Bronchial epithelial cell (primary cell): ENCODE measurements at regions not wholly inside any gene's neighbourhood (a gene's known extent, or its start where the extent isn't known, plus 50 kb on each side); places are given as distances from the start of the nearest gene placed in this dataset.

Source experiments
- DNase-seq: peaks from one replicate; pipeline ENCODE4 v3.0.0-alpha.2; 2010; ENCODE audit warnings: low read depth
- FAIRE-seq: peaks from 2 replicates; lab custom pipeline; 2011; peaks lifted over from hg19 to GRCh38; lab: Jason Lieb, UNC
- H3K27me3 ChIP-seq: 2 replicates; pipeline ENCODE4 v1.5.1; 2011; ENCODE audit warnings: low read length; ENCODE audit not compliant: control insufficient read depth, insufficient read depth
- H3K36me3 ChIP-seq: 2 replicates; pipeline ENCODE4 v1.5.1; 2011; ENCODE audit warnings: low read length; ENCODE audit not compliant: control insufficient read depth, insufficient read depth
- H3K4me3 ChIP-seq: 2 replicates; pipeline ENCODE4 v1.5.1; 2011; ENCODE audit warnings: mild to moderate bottlenecking, low read depth, low read length, control low read depth
- CTCF ChIP-seq: IDR thresholded peaks from 2 replicates; pipeline ENCODE4 v1.5.1; 2011; ENCODE audit warnings: mild to moderate bottlenecking, moderate library complexity, low read length, control low read depth, inconsistent platforms; ENCODE audit not compliant: insufficient read depth, severe bottlenecking

GRCh38 chr4:112840061-112840460 is 203.1 kb downstream of the LARP7 start:
- DNase-seq = no peak
- no peak for FAIRE-seq
- H3K27me3 ChIP-seq = no peaks in the 10 kb centered on the region
- H3K4me3 ChIP-seq = no peak overlapping the region
- no peaks in the 10 kb centered on the region for H3K36me3 ChIP-seq
- TF ChIP-seq CTCF = no peak

GRCh38 chr4:112840619-112841018 is 203.7 kb downstream of the LARP7 start:
- TF ChIP-seq CTCF = no peak
- no peak overlapping the region for H3K4me3 ChIP-seq
- no peaks in the 10 kb centered on the region for H3K36me3 ChIP-seq
- H3K27me3 ChIP-seq = no peaks in the 10 kb centered on the region
- DNase-seq = no peak
- no peak for FAIRE-seq

GRCh38 chr4:112842513-112842912 is 205.6 kb downstream of the LARP7 start:
- Histone ChIP-seq H3K27me3 (no peaks in the 10 kb centered on the region), H3K4me3 (no peak overlapping the region), H3K36me3 (no peaks in the 10 kb centered on the region)
- FAIRE-seq = no peak
- no peak for DNase-seq
- TF ChIP-seq CTCF = no peak

DNA sequence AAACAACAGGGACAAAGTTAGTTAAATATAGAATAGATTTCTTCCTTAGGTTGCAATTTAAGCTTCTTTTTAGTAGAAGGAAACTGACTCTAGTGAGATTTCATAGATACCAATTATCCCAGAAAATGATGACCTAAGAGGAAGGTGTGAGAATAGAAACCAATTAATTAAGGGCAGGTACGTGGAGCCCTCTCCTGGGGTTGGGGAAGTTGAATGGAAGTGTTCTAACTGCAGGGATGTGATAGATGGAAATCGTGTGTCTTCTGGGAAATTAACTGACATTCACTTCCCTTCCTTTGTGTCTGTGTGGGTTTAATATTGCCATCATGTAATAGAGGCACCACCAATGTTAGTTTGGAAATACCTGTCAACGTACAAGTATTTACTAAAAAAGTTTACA is 204.1 kb upstream of the ANK2 start:
- TF ChIP-seq CTCF = no peak
- FAIRE-seq (no peak), DNase-seq (no peak)
- Histone ChIP-seq H3K27me3 (no peaks in the 10 kb centered on the region), H3K36me3 (no peaks in the 10 kb centered on the region), H3K4me3 (no peak overlapping the region)

DNA sequence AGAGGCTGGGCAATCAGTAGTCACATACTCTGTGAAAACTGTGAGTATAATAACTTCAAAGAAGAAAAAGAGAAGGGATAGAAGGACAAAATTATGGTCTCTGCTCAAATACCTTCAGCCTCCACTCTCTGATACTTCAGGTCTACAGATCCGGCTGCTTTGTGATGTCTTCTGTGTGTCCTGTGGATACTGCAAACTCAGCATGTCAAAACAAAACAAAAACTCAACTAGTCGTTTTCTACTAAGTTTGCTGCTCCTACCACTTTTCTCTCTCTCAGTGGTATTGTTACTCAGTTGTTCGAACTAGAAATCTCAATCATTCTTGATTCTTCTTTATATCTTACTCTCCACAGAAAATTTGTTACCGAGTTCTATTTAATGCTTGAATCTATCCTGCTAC is 202.4 kb upstream of the ANK2 start:
- Histone ChIP-seq H3K27me3 (no peaks in the 10 kb centered on the region), H3K4me3 (no peak overlapping the region), H3K36me3 (no peaks in the 10 kb centered on the region)
- DNase-seq = no peak
- no peak for TF ChIP-seq CTCF
- FAIRE-seq = no peak

GRCh38 chr4:112847781-112848180 is 201.7 kb upstream of the ANK2 start:
- H3K36me3 ChIP-seq = no peaks in the 10 kb centered on the region
- no peak for TF ChIP-seq CTCF
- no peaks in the 10 kb centered on the region for H3K27me3 ChIP-seq
- FAIRE-seq (peak; percentile 55), DNase-seq (peak; percentile 80)
- no peak overlapping the region for H3K4me3 ChIP-seq
